ENCODE measurements at regions not wholly inside any gene's neighbourhood (a gene's known extent, or its start where the extent isn't known, plus 50 kb on each side); places are given as distances from the start of the nearest gene placed in this dataset.

DNA sequence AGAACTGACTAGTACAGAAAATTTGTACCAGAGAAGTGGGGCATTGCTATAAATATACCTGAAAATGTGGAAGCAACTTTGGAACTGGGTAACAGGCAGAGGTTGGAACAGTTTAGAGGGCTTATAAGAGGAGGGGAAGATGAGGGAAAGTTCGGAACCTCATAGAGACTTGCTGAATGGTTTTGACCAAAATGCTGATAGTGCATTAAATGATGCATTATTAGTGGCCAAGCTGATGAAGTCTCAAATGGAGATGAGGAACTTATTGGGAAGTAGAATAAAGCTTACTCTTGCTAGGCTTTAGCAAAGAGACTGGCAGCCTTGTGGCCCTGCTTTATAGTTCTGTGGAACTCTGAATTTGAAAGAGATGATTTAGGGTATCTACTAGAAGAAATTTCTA is 189.8 kb downstream of the FGF10 start:
- ChIA-PET POLR2A (no interaction called here), RAD21 (ENCODE audit: low non-redundant PET in 1 of 2, low total read pairs in 2 of 2, uncharacterized antibody in 2 of 2, unreplicated experiment in 2 of 2) (no interaction called here), CTCF (no interaction called here)
- Histone ChIP-seq H3K9me3 (ENCODE audit: control insufficient read depth in 1 of 2, insufficient read depth in 1 of 2, low read depth in 1 of 2, low read length in 2 of 2) (no peaks in the 10 kb centered on the region), H3K4me3 (replicated peaks in 1 of 2; ENCODE audit: low read depth in 1 of 2, low read length in 2 of 2) (no peak overlapping the region), H4K20me1 (ENCODE audit: insufficient read depth) (no peaks in the 10 kb centered on the region), H3K4me1 (ENCODE audit: control insufficient read depth in 1 of 2, insufficient read depth in 2 of 2, low read length in 2 of 2) (no peaks in the 10 kb centered on the region), H3K79me2 (ENCODE audit: insufficient read depth, low read length) (no peaks in the 10 kb centered on the region), H3K36me3 (ENCODE audit: control insufficient read depth in 1 of 2, insufficient read depth in 2 of 2, low read length in 2 of 2) (no peaks in the 10 kb centered on the region), H3K9ac (ENCODE audit: low read length) (no peak overlapping the region), H2AFZ (ENCODE audit: low read depth, low read length, poor library complexity, severe bottlenecking) (no peak overlapping the region), H3K9me2 (ENCODE audit: insufficient read depth) (no peaks in the 10 kb centered on the region), H3K27ac (ENCODE audit: low read depth, low read length) (no peak overlapping the region), H3K27me3 (ENCODE audit: insufficient read depth, low read length) (no peaks in the 10 kb centered on the region), H3K4me2 (ENCODE audit: low read length) (no peak overlapping the region)
- ATAC-seq = no peak
- no TSS peak for BruUV-seq (replicated peaks)
- no peak for DNase-seq (ENCODE audit: low read depth, low spot score)
- no peak for TF ChIP-seq REST (IDR thresholded peaks at IDR 0.05; ENCODE audit: low read depth)
- no peak for TF ChIP-seq CEBPB (IDR thresholded peaks at IDR 0.05; ENCODE audit: low read depth)
- TF ChIP-seq EZH2 (IDR thresholded peaks at IDR 0.05) = no peak
- no peak for TF ChIP-seq TCF7L2 (IDR thresholded peaks at IDR 0.05; ENCODE audit: borderline replicate concordance, extremely low read depth, insufficient read depth, insufficient read length)
- TF ChIP-seq, protein P1, sequence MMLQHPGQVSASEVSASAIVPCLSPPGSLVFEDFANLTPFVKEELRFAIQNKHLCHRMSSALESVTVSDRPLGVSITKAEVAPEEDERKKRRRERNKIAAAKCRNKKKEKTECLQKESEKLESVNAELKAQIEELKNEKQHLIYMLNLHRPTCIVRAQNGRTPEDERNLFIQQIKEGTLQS (IDR thresholded peaks at IDR 0.05) = no peak
- no peak for TF ChIP-seq ZBTB33 (IDR thresholded peaks at IDR 0.05; ENCODE audit: extremely low read depth, insufficient replicate concordance, low read length)
- TF ChIP-seq, protein P2, sequence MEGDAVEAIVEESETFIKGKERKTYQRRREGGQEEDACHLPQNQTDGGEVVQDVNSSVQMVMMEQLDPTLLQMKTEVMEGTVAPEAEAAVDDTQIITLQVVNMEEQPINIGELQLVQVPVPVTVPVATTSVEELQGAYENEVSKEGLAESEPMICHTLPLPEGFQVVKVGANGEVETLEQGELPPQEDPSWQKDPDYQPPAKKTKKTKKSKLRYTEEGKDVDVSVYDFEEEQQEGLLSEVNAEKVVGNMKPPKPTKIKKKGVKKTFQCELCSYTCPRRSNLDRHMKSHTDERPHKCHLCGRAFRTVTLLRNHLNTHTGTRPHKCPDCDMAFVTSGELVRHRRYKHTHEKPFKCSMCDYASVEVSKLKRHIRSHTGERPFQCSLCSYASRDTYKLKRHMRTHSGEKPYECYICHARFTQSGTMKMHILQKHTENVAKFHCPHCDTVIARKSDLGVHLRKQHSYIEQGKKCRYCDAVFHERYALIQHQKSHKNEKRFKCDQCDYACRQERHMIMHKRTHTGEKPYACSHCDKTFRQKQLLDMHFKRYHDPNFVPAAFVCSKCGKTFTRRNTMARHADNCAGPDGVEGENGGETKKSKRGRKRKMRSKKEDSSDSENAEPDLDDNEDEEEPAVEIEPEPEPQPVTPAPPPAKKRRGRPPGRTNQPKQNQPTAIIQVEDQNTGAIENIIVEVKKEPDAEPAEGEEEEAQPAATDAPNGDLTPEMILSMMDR (IDR thresholded peaks at IDR 0.05 in 2 of 3, conservative IDR thresholded peaks at IDR 0.05 in 1 of 3; ENCODE audit: borderline replicate concordance in 1 of 3, insufficient read depth in 1 of 3, low read depth in 2 of 3, low read length in 2 of 3) = no peak
- no peak for TF ChIP-seq CBX3 (IDR thresholded peaks at IDR 0.05; ENCODE audit: low read depth)
- TF ChIP-seq YY1 (IDR thresholded peaks at IDR 0.05; ENCODE audit: extremely low read depth, insufficient replicate concordance, low read depth, low read length) = no peak
- TF ChIP-seq JUND (IDR thresholded peaks at IDR 0.05) = no peak
- no peak for TF ChIP-seq ELF1 (IDR thresholded peaks at IDR 0.05; ENCODE audit: borderline replicate concordance, low read depth)
- TF ChIP-seq SIN3A (IDR thresholded peaks at IDR 0.05; ENCODE audit: low read depth) = no peak
- TF ChIP-seq SRF (IDR thresholded peaks at IDR 0.05; ENCODE audit: low read depth) = no peak
- TF ChIP-seq FOSL1 (IDR thresholded peaks at IDR 0.05; ENCODE audit: low read depth) = no peak
- no peak for TF ChIP-seq ZNF274 (IDR thresholded peaks at IDR 0.05; ENCODE audit: low read depth, low read length)
- TF ChIP-seq ZFX (IDR thresholded peaks at IDR 0.05) = no peak
- TF ChIP-seq EZH2phosphoT487 (IDR thresholded peaks at IDR 0.05; ENCODE audit: borderline replicate concordance) = no peak
- no peak for TF ChIP-seq EGR1 (IDR thresholded peaks at IDR 0.05; ENCODE audit: low read depth)
- TF ChIP-seq POLR2AphosphoS5 (IDR thresholded peaks at IDR 0.05; ENCODE audit: low read depth, low read length) = no peak
- no peak for TF ChIP-seq POLR2A (IDR thresholded peaks at IDR 0.05; ENCODE audit: borderline replicate concordance, extremely low read depth, insufficient read depth, insufficient read length)
- intact Hi-C loops (cut with micrococcal nuclease) = no loop called here
